ENCODE measurements at regions not wholly inside any gene's neighbourhood (a gene's known extent, or its start where the extent isn't known, plus 50 kb on each side); places are given as distances from the start of the nearest gene placed in this dataset.

- H3K4me1 Mint-ChIP-seq = peaks cover 5% of the 10 kb centered on the region; the same call in 1 of the 2 replicates
- H3K36me3 Mint-ChIP-seq = no peaks in the 10 kb centered on the region
- no peak overlapping the region for H3K27ac Mint-ChIP-seq
- POLR2A ChIA-PET = interaction anchor here (0.6 kb wide), 1 partner anchor 1437 kb away, joined by 3 read pairs; no protein-coding TSS in a partner anchor
- CTCF ChIA-PET = interaction anchor here (0.8 to 2.0 kb wide), 2 partner anchors 19 to 150 kb away, joined by 3 to 8 read pairs; no protein-coding TSS in a partner anchor
- peaks cover under 1% of the 10 kb centered on the region; the same call in 1 of the 2 replicates for H3K9me3 Mint-ChIP-seq
- no peaks in the 10 kb centered on the region for H3K27me3 Mint-ChIP-seq (ENCODE audit: low read depth)
- TF ChIP-seq TCF7 (CRISPR knock-in tag; IDR thresholded peaks at IDR 0.05; ENCODE audit: low read depth) (no peak), PRRX2 (CRISPR knock-in tag; IDR thresholded peaks at IDR 0.05) (no peak), MAX (CRISPR knock-in tag; IDR thresholded peaks at IDR 0.05) (no peak), NFYB (CRISPR knock-in tag; conservative IDR thresholded peaks at IDR 0.05; ENCODE audit: low read depth) (no peak), SMAD3 (CRISPR knock-in tag; IDR thresholded peaks at IDR 0.05; ENCODE audit: borderline replicate concordance) (no peak), ZNF423 (CRISPR knock-in tag; IDR thresholded peaks at IDR 0.05) (no peak), ZSCAN18 (CRISPR knock-in tag; IDR thresholded peaks at IDR 0.05) (no peak)
- no peak overlapping the region for H3K4me3 Mint-ChIP-seq
- DNase-seq (ENCODE audit: low spot score) (peak; percentile 81), ATAC-seq (peak; percentile 100)
Observed at GRCh38 chr2:67600222-67600871, 203.2 kb downstream of the ETAA1 start.

- POLR2A ChIA-PET = interaction anchor here (0.6 kb wide), 1 partner anchor 1436 kb away, joined by 3 read pairs; no protein-coding TSS in a partner anchor
- CTCF ChIA-PET = interaction anchor here (0.8 to 2.0 kb wide), 2 partner anchors 19 to 151 kb away, joined by 3 to 8 read pairs; no protein-coding TSS in a partner anchor
- Mint-ChIP-seq H3K36me3 (no peaks in the 10 kb centered on the region), H3K27ac (no peak overlapping the region), H3K4me3 (no peak overlapping the region), H3K9me3 (no peaks in the 10 kb centered on the region), H3K27me3 (ENCODE audit: low read depth) (no peaks in the 10 kb centered on the region), H3K4me1 (peaks cover 5% of the 10 kb centered on the region; the same call in 1 of the 2 replicates)
- ATAC-seq (no peak), DNase-seq (ENCODE audit: low spot score) (no peak)
- TF ChIP-seq FOXP4 (CRISPR knock-in tag; IDR thresholded peaks at IDR 0.05) = no peak
- TF ChIP-seq ZSCAN18 (CRISPR knock-in tag; IDR thresholded peaks at IDR 0.05) = no peak
- TF ChIP-seq IRF1 (CRISPR knock-in tag; IDR thresholded peaks at IDR 0.05) = no peak
- TF ChIP-seq ZNF263 (CRISPR knock-in tag; IDR thresholded peaks at IDR 0.05; ENCODE audit: low read depth) = no peak
- no peak for TF ChIP-seq TCF7 (CRISPR knock-in tag; IDR thresholded peaks at IDR 0.05; ENCODE audit: low read depth)
- no peak for TF ChIP-seq USF2 (CRISPR knock-in tag; IDR thresholded peaks at IDR 0.05)
- TF ChIP-seq GABPB1 (CRISPR knock-in tag; IDR thresholded peaks at IDR 0.05) = no peak
- no peak for TF ChIP-seq MAX (CRISPR knock-in tag; IDR thresholded peaks at IDR 0.05)
- no peak for TF ChIP-seq JAZF1 (CRISPR knock-in tag; IDR thresholded peaks at IDR 0.05)
- TF ChIP-seq ATF6 (CRISPR knock-in tag; IDR thresholded peaks at IDR 0.05) = no peak
- TF ChIP-seq USF1 (CRISPR knock-in tag; IDR thresholded peaks at IDR 0.05) = no peak
- no peak for TF ChIP-seq EMX1 (CRISPR knock-in tag; IDR thresholded peaks at IDR 0.05)
- no peak for TF ChIP-seq AFF4 (CRISPR knock-in tag; IDR thresholded peaks at IDR 0.05; ENCODE audit: borderline replicate concordance)
Observed at GRCh38 chr2:67600946-67601345, 203.8 kb downstream of the ETAA1 start.
